B cell (primary cell): ENCODE measurements at regions not wholly inside any gene's neighbourhood (a gene's known extent, or its start where the extent isn't known, plus 50 kb on each side); places are given as distances from the start of the nearest gene placed in this dataset.
A peak's percentile ranks its signal among the peaks of the same experiment; 100 is the strongest.

Source experiments
- ATAC-seq: fragments of 200-7000 bp; cut with Tn5 transposase; one replicate; pipeline ENCODE4 v1.10.0; 2021; ENCODE audit warnings: low read depth, mild to moderate bottlenecking, moderate number of reproducible peaks, moderate library complexity
- CTCF ChIA-PET: fragments of 350-600 bp; sonication (Branson Sonifier 250); formaldehyde crosslinking; loops from one replicate; lab custom pipeline; 2021; ENCODE audit warnings: antibody characterized with exemption, inconsistent platforms; lab: Charles Lee
- POLR2A ChIA-PET: fragments of 350-600 bp; sonication (Branson Sonifier 250); formaldehyde crosslinking; loops from one replicate; lab custom pipeline; 2021; ENCODE audit warnings: antibody characterized with exemption; lab: Charles Lee
- DNase-seq: peaks from one replicate; pipeline ENCODE4 v3.0.0; 2013
- H2AFZ ChIP-seq: 2 replicates; pipeline ENCODE4 v1.6.1; 2012; ENCODE audit warnings: mild to moderate bottlenecking, low read depth, low read length; ENCODE audit not compliant: insufficient read depth, poor library complexity, severe bottlenecking
- H3K27ac ChIP-seq, 2 donors: 1 replicate in 1 of 2; 2 replicates in 1 of 2; pipeline ENCODE4 v1.5.1; 2012 to 2013; ENCODE audit warnings: low read length in 2 of 2, mild to moderate bottlenecking in 2 of 2, moderate library complexity in 1 of 2
- H3K27me3 ChIP-seq, 4 experiments: fragments of 200-600 bp in 1 of 4; sonication (generic) in 1 of 4; replicated peaks in 1 of 4; 1 replicate in 2 of 4; 2 replicates in 2 of 4; pipeline versions ENCODE4 v1.6.1 to v1.7.0; 2013 to 2016; ENCODE audit warnings: low read length in 3 of 4, mild to moderate bottlenecking in 2 of 4, mixed read lengths in 1 of 4, moderate library complexity in 1 of 4; ENCODE audit not compliant: insufficient read depth in 4 of 4, control insufficient read depth in 3 of 4; ENCODE audit errors: control extremely low read depth in 1 of 4
- H3K36me3 ChIP-seq, 2 experiments: replicated peaks in 1 of 2; 1 replicate in 1 of 2; 2 replicates in 1 of 2; pipeline versions ENCODE4 v1.6.1 to v1.7.1; 2013; ENCODE audit warnings: low read length in 1 of 2; ENCODE audit not compliant: insufficient read depth in 2 of 2, control insufficient read depth in 1 of 2; ENCODE audit errors: control extremely low read depth in 1 of 2, extremely low read depth in 1 of 2
- H3K4me1 ChIP-seq, 2 donors: fragments of 200-600 bp in 1 of 2; sonication (generic) in 1 of 2; 1 replicate in 1 of 2; 2 replicates in 1 of 2; pipeline versions ENCODE4 v1.5.1 to v1.6.1; 2013 to 2017; ENCODE audit warnings: low read length in 2 of 2; ENCODE audit not compliant: control insufficient read depth in 2 of 2, insufficient read depth in 2 of 2
- H3K4me2 ChIP-seq: replicated peaks from 2 replicates; pipeline ENCODE3; 2012; ENCODE audit warnings: mild to moderate bottlenecking, low read depth, low read length; ENCODE audit not compliant: poor library complexity, severe bottlenecking
- H3K4me3 ChIP-seq, 5 experiments: fragments of 200-600 bp in 1 of 5; sonication (generic) in 1 of 5; 1 replicate in 3 of 5; 2 replicates in 2 of 5; pipeline versions ENCODE4 v1.5.1 to v1.7.0; 2011 to 2016; ENCODE audit warnings: low read length in 4 of 5, mild to moderate bottlenecking in 4 of 5, low read depth in 2 of 5, control low read depth in 1 of 5, moderate library complexity in 1 of 5; ENCODE audit not compliant: insufficient read depth in 1 of 5; ENCODE audit errors: control extremely low read depth in 1 of 5, extremely low read depth in 1 of 5
- H3K79me2 ChIP-seq: fragments of 200-600 bp; sonication (generic); one replicate; pipeline ENCODE4 v1.6.0; 2016; ENCODE audit warnings: low read length; ENCODE audit not compliant: control insufficient read depth, insufficient read depth
- H3K9ac ChIP-seq: fragments of 200-600 bp; sonication (generic); 2 replicates; pipeline ENCODE4 v1.6.1; 2017; ENCODE audit warnings: mild to moderate bottlenecking, low read length, moderate library complexity
- H3K9me3 ChIP-seq, 3 donors: one replicate each; pipeline versions ENCODE4 v1.6.1 to v1.7.1; 2013; ENCODE audit warnings: low read length in 2 of 3; ENCODE audit not compliant: control insufficient read depth in 2 of 3, insufficient read depth in 1 of 3; ENCODE audit errors: control extremely low read depth in 1 of 3
- H4K20me1 ChIP-seq: 2 replicates; pipeline ENCODE4 v1.6.0; 2012; ENCODE audit warnings: mild to moderate bottlenecking, low read length; ENCODE audit not compliant: insufficient read depth, control insufficient read depth, poor library complexity, severe bottlenecking
- H3K27ac Mint-ChIP-seq: one replicate; pipeline ENCODE4 v1.8.0; 2021; ENCODE audit warnings: mixed read lengths
- H3K27me3 Mint-ChIP-seq: one replicate; pipeline ENCODE4 v1.8.0; 2021; ENCODE audit warnings: mixed read lengths
- H3K4me1 Mint-ChIP-seq: one replicate; pipeline ENCODE4 v1.8.0; 2021; ENCODE audit warnings: mixed read lengths
- H3K4me3 Mint-ChIP-seq: one replicate; pipeline ENCODE4 v1.8.0; 2021; ENCODE audit warnings: mixed read lengths
- H3K9me3 Mint-ChIP-seq: one replicate; pipeline ENCODE4 v1.8.0; 2022; ENCODE audit warnings: mixed read lengths; ENCODE audit not compliant: insufficient read depth
- CTCF ChIP-seq: fragments of 200-600 bp; IDR thresholded peaks from one replicate; pipeline ENCODE4 v1.8.0; 2022; ENCODE audit warnings: antibody characterized with exemption, mild to moderate bottlenecking
- EZH2 ChIP-seq: IDR thresholded peaks from 2 replicates; pipeline ENCODE4 v1.6.1; 2012; ENCODE audit warnings: borderline replicate concordance, low read depth, mild to moderate bottlenecking, moderate library complexity, low read length; ENCODE audit not compliant: insufficient read depth, poor library complexity, severe bottlenecking
- WGBS: methylation state at CpG from one replicate; pipeline ENCODE4 v1.1.5; 2013; ENCODE audit warnings: missing lambda C conversion rate; ENCODE audit not compliant: insufficient coverage; 5-methylcytosine and 5-hydroxymethylcytosine counted together
- intact Hi-C: fragments of 100-400 bp; cut with micrococcal nuclease; formaldehyde crosslinking; loops from one replicate; pipeline ENCODE4 v1.10.0; 2022

GRCh38 chr6:143575440-143575839 lies 63.9 kb upstream of the FUCA2 start:
- no peaks in the 10 kb centered on the region for H3K27me3 Mint-ChIP-seq
- Histone ChIP-seq H3K36me3 (no peaks in the 10 kb centered on the region), H3K4me2 (no peak overlapping the region), H3K27me3 (no peaks in the 10 kb centered on the region), H4K20me1 (no peaks in the 10 kb centered on the region), H2AFZ (no peak overlapping the region), H3K79me2 (no peaks in the 10 kb centered on the region), H3K9ac (no peak overlapping the region), H3K9me3 (peaks cover 0 to 4% (median 0%) of the 10 kb centered on the region in 3 donors), H3K27ac (no peak overlapping the region), H3K4me1 (no peaks in the 10 kb centered on the region), H3K4me3 (no peak overlapping the region)
- peak; percentile 98 for ATAC-seq
- ChIA-PET POLR2A (no interaction called here), CTCF (interaction anchor here (0.9 to 4.5 kb wide), 20 partner anchors 9 to 1100 kb away, joined by 3 to 95 read pairs (median 6); partner anchors contain the start of genes FUCA2 and LTV1)
- peak; percentile 95 for TF ChIP-seq CTCF
- no peak for TF ChIP-seq EZH2
- intact Hi-C loops, result loop anchor here (1.0 to 10.0 kb wide), 6 partner anchors 365 to 1642 kb away; partner anchors contain the start of gene SF3B5
- no peak overlapping the region for H3K27ac Mint-ChIP-seq
- no peak overlapping the region for H3K4me3 Mint-ChIP-seq
- WGBS, result 7% methylated on average over 2 of the region's 5 CpGs
- H3K4me1 Mint-ChIP-seq, result no peaks in the 10 kb centered on the region
- H3K9me3 Mint-ChIP-seq, result no peaks in the 10 kb centered on the region
- DNase-seq, result peak; percentile 76

- Histone ChIP-seq H3K4me2 (no peak overlapping the region), H3K79me2 (no peaks in the 10 kb centered on the region), H3K27ac (no peak overlapping the region), H2AFZ (no peak overlapping the region), H3K4me3 (no peak overlapping the region), H3K9ac (no peak overlapping the region), H3K4me1 (peaks cover 0 to 4% of the 10 kb centered on the region in 2 donors), H3K36me3 (no peaks in the 10 kb centered on the region), H3K27me3 (no peaks in the 10 kb centered on the region), H4K20me1 (no peaks in the 10 kb centered on the region), H3K9me3 (peaks cover 0 to 4% (median 0%) of the 10 kb centered on the region in 3 donors)
- no peak overlapping the region for H3K4me3 Mint-ChIP-seq
- WGBS, result 65% methylated on average over 6 of the region's 13 CpGs
- intact Hi-C loops, result loop anchor here (5.0 to 10.0 kb wide), 2 partner anchors 33 to 525 kb away; partner anchors contain the start of gene SF3B5
- ChIA-PET POLR2A (no interaction called here), CTCF (interaction anchor here (1.8 kb wide), 1 partner anchor 443 kb away, joined by 4 read pairs; no protein-coding TSS in a partner anchor)
- no peaks in the 10 kb centered on the region for H3K9me3 Mint-ChIP-seq
- TF ChIP-seq EZH2 (no peak), CTCF (no peak)
- no peak overlapping the region for H3K27ac Mint-ChIP-seq
- ATAC-seq (no peak), DNase-seq (no peak)
- peaks cover 6% of the 10 kb centered on the region for H3K4me1 Mint-ChIP-seq
- H3K27me3 Mint-ChIP-seq, result no peaks in the 10 kb centered on the region
Measured at GRCh38 chr6:143570147-143570853, 58.8 kb upstream of the FUCA2 start.
